Mesendoderm (in vitro differentiated cells): ENCODE measurements at regions not wholly inside any gene's neighbourhood (a gene's known extent, or its start where the extent isn't known, plus 50 kb on each side); places are given as distances from the start of the nearest gene placed in this dataset.

Experiments
- DNase-seq: peaks from one replicate; pipeline ENCODE4 v3.0.0; 2013
- H2AK5ac ChIP-seq: 2 replicates; pipeline ENCODE4 v1.6.1; 2013; ENCODE audit warnings: low read length, inconsistent platforms
- H2BK120ac ChIP-seq: 2 replicates; pipeline ENCODE4 v1.6.1; 2013; ENCODE audit warnings: low read depth, mild to moderate bottlenecking, low read length, moderate library complexity, mixed read lengths
- H2BK15ac ChIP-seq: replicated peaks from 2 replicates; pipeline ENCODE4 v1.6.1; 2013; ENCODE audit warnings: low read depth, mild to moderate bottlenecking, moderate library complexity
- H2BK5ac ChIP-seq: 2 replicates; pipeline ENCODE4 v1.6.1; 2013; ENCODE audit warnings: low read length, inconsistent platforms
- H3K18ac ChIP-seq: 2 replicates; pipeline ENCODE4 v1.6.1; 2013; ENCODE audit warnings: mild to moderate bottlenecking, low read length, mixed read lengths
- H3K23ac ChIP-seq: one replicate; pipeline ENCODE4 v1.6.1; 2013; ENCODE audit warnings: low read length
- H3K27ac ChIP-seq: 2 replicates; pipeline ENCODE4 v1.5.1; 2013; ENCODE audit warnings: low read depth, mild to moderate bottlenecking, inconsistent platforms, low read length, moderate library complexity
- H3K27me3 ChIP-seq: 2 replicates; pipeline ENCODE4 v1.6.1; 2013; ENCODE audit warnings: low read length, control low read depth, mild to moderate bottlenecking, inconsistent platforms; ENCODE audit not compliant: insufficient read depth, poor library complexity
- H3K36me3 ChIP-seq: 2 replicates; pipeline ENCODE4 v1.6.1; 2013; ENCODE audit warnings: low read length, inconsistent platforms; ENCODE audit not compliant: control insufficient read depth, insufficient read depth
- H3K4ac ChIP-seq: one replicate; pipeline ENCODE4 v1.6.1; 2013; ENCODE audit warnings: low read depth, mild to moderate bottlenecking, low read length, moderate library complexity
- H3K4me1 ChIP-seq: 2 replicates; pipeline ENCODE4 v1.6.1; 2013; ENCODE audit warnings: low read depth, low read length, inconsistent platforms; ENCODE audit not compliant: control insufficient read depth
- H3K4me2 ChIP-seq: 2 replicates; pipeline ENCODE4 v1.6.1; 2013; ENCODE audit warnings: low read length
- H3K4me3 ChIP-seq: 2 replicates; pipeline ENCODE4 v1.5.1; 2013; ENCODE audit warnings: mild to moderate bottlenecking, low read length
- H3K56ac ChIP-seq: one replicate; pipeline ENCODE4 v1.6.1; 2013; ENCODE audit warnings: low read length
- H3K79me1 ChIP-seq: 2 replicates; pipeline ENCODE4 v1.6.1; 2013; ENCODE audit warnings: low read length, inconsistent platforms
- H3K79me2 ChIP-seq: 2 replicates; pipeline ENCODE4 v1.6.1; 2013; ENCODE audit warnings: mild to moderate bottlenecking, low read length; ENCODE audit not compliant: control insufficient read depth, insufficient read depth
- H3K9ac ChIP-seq: 2 replicates; pipeline ENCODE4 v1.6.1; 2013; ENCODE audit warnings: low read length, inconsistent platforms
- H4K5ac ChIP-seq: one replicate; pipeline ENCODE4 v1.6.1; 2013; ENCODE audit warnings: low read length
- H4K8ac ChIP-seq: one replicate; pipeline ENCODE4 v1.6.1; 2013; ENCODE audit warnings: low read depth, mild to moderate bottlenecking, control low read depth, low read length, moderate library complexity
- WGBS: extraction: QIAGEN DNeasy Blood & Tissue Kit; methylation state at CpG from one replicate; pipeline ENCODE4 v1.1.7; 2013; ENCODE audit warnings: low lambda C conversion rate, missing lambda C conversion rate; ENCODE audit not compliant: insufficient coverage; ENCODE audit errors: extremely low coverage; 5-methylcytosine and 5-hydroxymethylcytosine counted together

GRCh38 chr4:156568484-156568883, 403.1 kb downstream of the PDGFC start:
- Histone ChIP-seq H3K4me1 (no peaks in the 10 kb centered on the region), H2AK5ac (no peak overlapping the region), H3K79me2 (no peaks in the 10 kb centered on the region), H3K79me1 (no peaks in the 10 kb centered on the region), H4K5ac (no peak overlapping the region), H3K4me2 (no peak overlapping the region), H2BK120ac (no peak overlapping the region), H3K23ac (no peak overlapping the region), H3K56ac (no peak overlapping the region), H3K4ac (no peak overlapping the region), H4K8ac (no peak overlapping the region), H2BK5ac (no peak overlapping the region), H3K4me3 (no peak overlapping the region), H3K9ac (no peak overlapping the region), H3K27me3 (no peaks in the 10 kb centered on the region), H2BK15ac (no peak overlapping the region), H3K18ac (no peak overlapping the region), H3K27ac (no peak overlapping the region), H3K36me3 (no peaks in the 10 kb centered on the region)
- WGBS = no CpG with 5 or more reads among the region's 2 CpGs
- no peak for DNase-seq

GRCh38 chr4:156568041-156568440, 403.6 kb downstream of the PDGFC start:
- DNase-seq = peak; percentile 26
- H3K4me2 ChIP-seq = no peak overlapping the region
- no peak overlapping the region for H3K27ac ChIP-seq
- H3K4me3 ChIP-seq = no peak overlapping the region
- H3K9ac ChIP-seq = no peak overlapping the region
- H3K56ac ChIP-seq = no peak overlapping the region
- no peak overlapping the region for H3K4ac ChIP-seq
- H3K79me1 ChIP-seq = no peaks in the 10 kb centered on the region
- no peak overlapping the region for H2BK15ac ChIP-seq
- H3K4me1 ChIP-seq = no peaks in the 10 kb centered on the region
- H4K5ac ChIP-seq = no peak overlapping the region
- H2BK120ac ChIP-seq = no peak overlapping the region
- H3K79me2 ChIP-seq = no peaks in the 10 kb centered on the region
- H2BK5ac ChIP-seq = no peak overlapping the region
- no peak overlapping the region for H3K23ac ChIP-seq
- no peak overlapping the region for H3K18ac ChIP-seq
- WGBS = no CpG with 5 or more reads among the region's 4 CpGs
- no peaks in the 10 kb centered on the region for H3K36me3 ChIP-seq
- no peak overlapping the region for H2AK5ac ChIP-seq
- no peak overlapping the region for H4K8ac ChIP-seq
- no peaks in the 10 kb centered on the region for H3K27me3 ChIP-seq

GRCh38 chr4:156560701-156561100, 410.9 kb downstream of the PDGFC start:
- H3K79me2 ChIP-seq = no peaks in the 10 kb centered on the region

GRCh38 chr4:156559346-156559745, 412.3 kb downstream of the PDGFC start:
- Histone ChIP-seq H2BK15ac (no peak overlapping the region), H2AK5ac (no peak overlapping the region), H3K4me3 (no peak overlapping the region), H3K18ac (no peak overlapping the region), H2BK120ac (no peak overlapping the region), H3K56ac (no peak overlapping the region), H3K9ac (no peak overlapping the region), H3K4me2 (no peak overlapping the region), H3K36me3 (no peaks in the 10 kb centered on the region), H3K4ac (no peak overlapping the region), H4K5ac (no peak overlapping the region), H3K27me3 (no peaks in the 10 kb centered on the region), H3K27ac (no peak overlapping the region), H2BK5ac (no peak overlapping the region), H3K79me2 (no peaks in the 10 kb centered on the region), H3K79me1 (no peaks in the 10 kb centered on the region), H3K23ac (no peak overlapping the region), H4K8ac (no peak overlapping the region), H3K4me1 (no peaks in the 10 kb centered on the region)
- no CpG with 5 or more reads among the region's 3 CpGs for WGBS
- no peak for DNase-seq

More at GRCh38 chr4:156560701-156561100, 410.9 kb downstream of the PDGFC start:
- H2BK120ac ChIP-seq = no peak overlapping the region
- H3K56ac ChIP-seq = no peak overlapping the region
- no peak overlapping the region for H2AK5ac ChIP-seq
- no peak overlapping the region for H4K5ac ChIP-seq
- WGBS = no CpG with 5 or more reads among the region's 2 CpGs
- no peak overlapping the region for H4K8ac ChIP-seq
- no peak overlapping the region for H3K27ac ChIP-seq
- H3K4me2 ChIP-seq = no peak overlapping the region
- peak; percentile 16 for DNase-seq
- H2BK15ac ChIP-seq = no peak overlapping the region
- no peak overlapping the region for H3K4ac ChIP-seq
- H3K4me1 ChIP-seq = no peaks in the 10 kb centered on the region
- H2BK5ac ChIP-seq = no peak overlapping the region
- no peak overlapping the region for H3K18ac ChIP-seq
- H3K27me3 ChIP-seq = no peaks in the 10 kb centered on the region
- H3K9ac ChIP-seq = no peak overlapping the region
- H3K4me3 ChIP-seq = no peak overlapping the region
- H3K79me1 ChIP-seq = no peaks in the 10 kb centered on the region
- H3K23ac ChIP-seq = no peak overlapping the region
- no peaks in the 10 kb centered on the region for H3K36me3 ChIP-seq

- Histone ChIP-seq H3K4me2 (no peak overlapping the region), H3K36me3 (no peaks in the 10 kb centered on the region), H3K9ac (no peak overlapping the region), H3K23ac (no peak overlapping the region), H2BK5ac (no peak overlapping the region), H2BK120ac (no peak overlapping the region), H3K4ac (no peak overlapping the region), H3K4me1 (no peaks in the 10 kb centered on the region), H4K5ac (no peak overlapping the region), H3K27ac (no peak overlapping the region), H3K18ac (no peak overlapping the region), H3K4me3 (no peak overlapping the region), H2AK5ac (no peak overlapping the region), H3K79me2 (no peaks in the 10 kb centered on the region), H2BK15ac (no peak overlapping the region), H3K56ac (no peak overlapping the region), H4K8ac (no peak overlapping the region), H3K27me3 (no peaks in the 10 kb centered on the region), H3K79me1 (no peaks in the 10 kb centered on the region)
- DNase-seq = no peak
- no CpG with 5 or more reads among the region's 7 CpGs for WGBS
These were observed 413.1 kb downstream of the PDGFC start for GRCh38 chr4:156558373-156559025.

GRCh38 chr4:156557920-156558319, 413.7 kb downstream of the PDGFC start:
- Histone ChIP-seq H2BK15ac (no peak overlapping the region), H2BK120ac (no peak overlapping the region), H3K79me1 (no peaks in the 10 kb centered on the region), H3K4me3 (no peak overlapping the region), H3K4me2 (no peak overlapping the region), H4K5ac (no peak overlapping the region), H3K36me3 (no peaks in the 10 kb centered on the region), H3K4me1 (no peaks in the 10 kb centered on the region), H2BK5ac (no peak overlapping the region), H3K18ac (no peak overlapping the region), H3K79me2 (no peaks in the 10 kb centered on the region), H3K56ac (no peak overlapping the region), H2AK5ac (no peak overlapping the region), H3K4ac (no peak overlapping the region), H3K27ac (no peak overlapping the region), H3K27me3 (no peaks in the 10 kb centered on the region), H3K9ac (no peak overlapping the region), H3K23ac (no peak overlapping the region), H4K8ac (no peak overlapping the region)
- no peak for DNase-seq
- no CpG with 5 or more reads among the region's 3 CpGs for WGBS
